HG03469 (cell line): ENCODE measurements at regions not wholly inside any gene's neighbourhood (a gene's known extent, or its start where the extent isn't known, plus 50 kb on each side); places are given as distances from the start of the nearest gene placed in this dataset.

Experiments used
- ATAC-seq: cut with Tn5 transposase; IDR thresholded peaks from one replicate; pipeline ENCODE4 v1.9.1; 2021; ENCODE audit warnings: mild to moderate bottlenecking, moderate library complexity, moderate number of reproducible peaks; ENCODE audit not compliant: unreplicated experiment

DNA sequence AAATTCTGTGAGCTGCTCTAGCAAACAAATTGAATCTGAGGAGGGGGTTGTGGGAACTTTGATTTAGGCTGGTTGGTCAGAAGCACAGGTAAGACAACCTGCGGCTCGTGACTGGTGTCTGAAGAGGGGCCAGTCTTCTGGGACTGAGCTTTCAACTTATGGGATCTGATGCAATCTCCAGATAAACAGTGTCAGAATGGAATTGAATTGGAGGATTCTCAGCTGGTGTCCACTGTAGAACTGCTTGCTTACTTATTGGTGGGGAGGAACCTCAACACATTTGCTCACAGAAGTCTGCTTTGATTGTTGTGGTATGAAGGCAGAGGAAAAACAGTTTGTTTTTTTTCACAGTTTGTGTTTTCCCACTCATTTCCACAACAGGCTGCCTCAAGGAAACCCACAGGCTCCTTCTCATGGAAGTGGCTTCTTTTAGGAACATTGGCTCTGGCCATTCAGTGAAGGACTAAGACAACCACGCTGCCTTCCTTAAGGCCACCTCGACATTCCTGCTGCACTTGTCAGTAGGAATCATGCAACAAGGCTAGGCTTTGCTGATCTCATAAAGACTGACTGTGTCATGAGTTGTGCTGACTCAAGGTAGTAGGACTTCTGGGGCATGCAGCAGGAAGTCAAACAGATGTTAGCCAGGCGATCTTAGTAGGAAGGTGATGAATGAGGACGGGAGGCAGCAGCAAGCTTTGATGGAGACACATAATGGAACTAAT, 104.7 kb downstream of the TSN start:
- ATAC-seq, result no peak

DNA sequence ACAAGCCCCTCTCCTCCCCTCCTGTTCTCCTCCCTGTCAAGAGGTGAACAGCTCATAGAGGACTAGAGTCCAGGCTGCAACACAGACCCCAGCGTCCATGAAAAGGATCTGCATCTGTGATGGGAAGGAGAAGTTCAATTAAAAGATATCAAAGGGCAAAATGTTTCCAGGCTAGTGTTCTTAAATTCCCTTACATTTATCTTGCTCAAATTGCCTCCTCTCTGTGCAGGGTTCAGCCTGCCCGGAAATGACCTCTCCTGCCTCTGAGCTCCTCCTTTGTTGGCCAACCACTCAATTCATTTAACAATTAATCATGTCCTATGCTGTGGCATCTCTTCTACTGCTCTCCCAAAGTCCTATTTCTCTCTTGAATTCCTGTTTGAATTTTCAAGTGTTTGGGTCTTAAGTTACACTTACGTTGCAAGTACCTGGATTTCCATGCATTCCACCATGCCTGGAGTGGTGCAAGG, 105.3 kb downstream of the TSN start:
- ATAC-seq, result no peak

DNA sequence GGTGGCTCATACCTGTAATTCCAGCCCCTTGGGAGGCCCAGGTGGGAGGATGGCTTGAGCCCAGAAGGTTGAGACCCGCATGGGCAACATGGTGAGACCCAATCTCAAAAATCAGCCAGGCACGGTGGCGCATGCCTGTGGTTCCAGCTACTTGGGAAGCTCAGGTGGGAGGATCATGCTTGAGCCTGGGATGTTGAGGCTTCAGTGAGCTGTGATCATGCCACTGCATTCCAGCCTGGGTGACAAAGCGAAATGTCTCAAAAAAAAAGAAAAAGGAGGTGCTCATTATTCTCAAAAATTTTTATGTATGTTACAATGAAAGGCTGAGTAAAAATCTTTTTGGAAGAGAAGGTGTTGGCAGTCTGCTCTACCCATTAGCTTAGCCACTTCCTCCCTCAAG, 106.8 kb downstream of the TSN start:
- ATAC-seq, result no peak

DNA sequence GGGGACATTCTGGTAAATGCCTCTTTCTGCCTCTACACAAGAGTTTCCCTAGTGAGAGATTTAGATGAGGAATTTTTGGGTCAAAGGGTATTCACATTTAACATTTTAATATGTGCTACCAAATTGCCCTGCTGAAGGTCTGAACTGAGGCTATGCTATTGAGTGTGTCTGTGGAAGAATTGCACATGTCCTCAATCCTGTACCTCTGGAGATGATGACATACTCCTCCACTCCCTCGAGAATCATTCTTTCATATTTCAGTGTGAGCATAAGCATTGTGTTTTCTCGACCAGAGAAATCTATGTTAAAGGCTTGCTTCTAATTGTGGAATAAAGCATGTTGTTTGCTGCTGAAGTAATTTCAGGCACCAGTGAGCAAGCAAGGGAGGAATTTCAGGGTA, 110.5 kb downstream of the TSN start:
- ATAC-seq, result no peak

DNA sequence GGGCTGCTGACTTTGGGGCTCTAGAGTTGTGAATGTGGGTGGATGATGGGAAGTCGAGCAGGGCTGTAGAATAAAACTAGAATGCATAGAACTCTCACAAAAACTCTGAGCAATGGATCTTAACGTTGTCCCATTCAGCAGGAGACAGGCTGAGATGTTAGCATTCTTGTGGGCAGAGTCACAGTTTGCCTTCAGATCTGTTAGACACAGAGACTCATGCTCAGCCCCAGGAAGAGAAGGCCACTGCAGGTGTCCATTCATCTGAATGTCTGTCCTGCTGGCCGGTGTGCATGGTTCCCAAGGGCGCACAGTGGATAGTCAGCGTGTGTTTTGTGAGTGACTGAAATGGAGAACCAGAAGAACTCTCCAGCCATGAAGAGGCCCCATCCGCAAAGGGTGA, 111.3 kb downstream of the TSN start:
- no peak for ATAC-seq

DNA sequence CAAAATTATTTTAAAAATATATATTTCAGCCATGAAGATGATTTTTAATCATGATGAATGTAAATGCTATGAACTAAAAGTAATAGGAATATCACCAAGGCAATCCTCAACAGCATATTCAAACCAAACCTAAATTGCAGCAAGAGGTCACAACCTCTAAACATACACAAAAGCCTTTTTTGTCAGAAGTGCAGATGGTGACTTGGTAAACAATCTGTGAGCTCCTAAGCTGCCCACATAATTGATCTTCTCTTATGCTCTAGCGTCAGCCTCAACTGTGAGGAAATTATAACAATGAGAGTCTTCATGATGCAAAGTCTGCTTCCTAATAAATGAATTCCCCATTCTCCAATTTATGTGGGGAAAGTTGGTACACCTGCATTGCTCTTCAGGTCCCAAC, 113.2 kb downstream of the TSN start:
- ATAC-seq, result no peak

DNA sequence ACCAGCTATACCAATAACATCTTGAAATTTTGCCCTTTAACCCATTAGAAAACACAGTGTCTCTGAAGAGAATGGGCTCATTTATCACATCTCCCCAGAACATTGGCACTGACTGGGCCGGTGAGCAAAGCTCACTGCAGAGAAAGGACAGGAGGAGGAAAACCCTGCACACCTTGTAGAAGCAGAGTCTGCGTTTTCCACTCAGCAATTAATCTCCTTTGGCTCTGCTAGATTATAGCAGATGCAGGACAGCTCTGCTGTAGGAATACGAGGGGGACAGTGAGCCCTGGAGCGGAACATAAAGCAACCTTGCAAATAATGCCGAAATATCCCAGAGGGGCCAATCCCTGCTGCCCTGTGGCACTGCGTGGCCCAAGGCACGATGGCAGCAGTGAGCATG, 113.9 kb downstream of the TSN start:
- no peak for ATAC-seq

DNA sequence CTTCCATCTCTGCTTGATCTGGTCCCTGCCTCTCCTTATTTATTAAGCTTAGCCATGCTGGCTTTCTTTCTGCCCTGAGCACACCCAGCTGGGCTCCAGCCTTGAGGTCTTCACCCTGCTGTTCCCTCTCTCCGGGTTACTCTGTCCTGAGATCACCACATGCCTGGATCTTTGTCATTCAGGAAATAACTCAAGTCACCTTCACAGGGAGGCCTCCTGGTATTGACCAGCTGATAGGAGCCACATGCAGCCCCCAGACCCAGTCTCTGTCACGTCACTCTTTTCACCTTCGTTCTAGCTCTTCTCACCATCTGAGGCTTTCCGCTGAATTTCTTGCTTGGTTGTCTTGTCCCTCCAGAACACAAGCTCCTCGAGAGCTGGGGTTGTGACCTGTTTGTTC, 114.4 kb downstream of the TSN start:
- no peak for ATAC-seq

DNA sequence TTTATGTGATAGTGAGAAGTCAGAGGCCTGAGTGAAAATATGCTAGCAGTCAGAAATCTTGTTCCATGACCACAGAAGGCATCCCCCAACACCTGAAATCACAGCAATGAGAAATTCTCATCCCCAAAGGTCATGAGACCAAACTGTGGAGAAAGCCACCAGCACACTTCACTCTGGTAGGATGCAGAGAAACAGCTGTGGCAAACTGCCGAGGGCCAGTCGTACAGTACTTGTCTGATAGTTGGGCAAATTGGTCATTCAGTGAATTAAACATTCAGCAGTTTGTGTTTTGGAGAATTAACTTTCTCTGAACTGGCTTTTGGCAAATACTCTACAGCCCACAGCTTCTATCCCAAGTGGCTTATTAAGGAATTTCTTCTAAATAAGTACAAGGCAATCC, 117.2 kb downstream of the TSN start:
- no peak for ATAC-seq

DNA sequence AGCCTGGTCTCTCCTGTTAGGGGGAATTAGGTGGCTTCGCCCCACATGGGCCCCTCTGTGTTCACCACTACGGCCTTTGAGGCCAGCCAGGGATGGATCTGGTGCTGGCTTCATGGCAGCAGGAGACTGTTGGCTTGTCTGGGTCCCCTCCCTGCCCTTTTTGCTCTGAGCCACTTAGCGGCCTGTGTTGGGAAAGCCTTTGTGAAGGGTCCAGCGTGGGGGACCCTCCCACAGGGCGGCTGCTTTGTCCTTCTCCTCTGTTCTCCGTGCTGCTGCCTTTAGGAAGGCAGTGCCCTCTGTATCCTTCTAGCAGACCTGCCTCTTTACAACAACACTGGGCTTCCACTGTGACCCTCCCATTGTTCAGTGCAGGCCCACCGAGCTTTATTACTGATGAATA, 118.4 kb downstream of the TSN start:
- ATAC-seq, result no peak

DNA sequence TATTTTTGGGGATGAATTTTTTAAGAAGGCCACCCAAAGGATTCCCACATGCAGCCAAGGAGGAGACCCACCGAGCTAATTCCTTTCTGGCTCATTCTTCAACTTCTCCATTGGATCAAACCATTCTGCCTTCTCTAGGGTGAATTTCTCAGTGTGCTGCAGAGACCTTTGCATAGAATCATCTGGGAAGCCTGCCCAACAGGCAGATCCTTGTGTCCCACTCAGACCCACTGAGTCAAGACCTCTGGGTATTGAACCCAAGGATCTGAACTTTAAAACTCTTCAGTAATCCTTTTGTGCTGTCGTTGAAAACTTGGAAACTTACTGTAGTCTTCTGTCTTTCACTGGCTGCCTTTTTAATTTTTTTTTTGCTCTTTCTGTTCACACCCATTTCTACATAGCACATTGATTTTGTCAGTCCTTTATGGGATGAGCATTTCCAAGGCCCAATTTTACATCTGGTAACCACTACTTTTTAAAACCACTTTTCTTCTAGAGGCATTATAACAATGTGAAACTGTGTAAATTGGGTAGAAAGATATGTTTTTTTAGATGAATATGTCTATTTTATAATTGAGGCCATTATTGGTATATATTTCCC, 120.2 kb downstream of the TSN start:
- ATAC-seq, result no peak

DNA sequence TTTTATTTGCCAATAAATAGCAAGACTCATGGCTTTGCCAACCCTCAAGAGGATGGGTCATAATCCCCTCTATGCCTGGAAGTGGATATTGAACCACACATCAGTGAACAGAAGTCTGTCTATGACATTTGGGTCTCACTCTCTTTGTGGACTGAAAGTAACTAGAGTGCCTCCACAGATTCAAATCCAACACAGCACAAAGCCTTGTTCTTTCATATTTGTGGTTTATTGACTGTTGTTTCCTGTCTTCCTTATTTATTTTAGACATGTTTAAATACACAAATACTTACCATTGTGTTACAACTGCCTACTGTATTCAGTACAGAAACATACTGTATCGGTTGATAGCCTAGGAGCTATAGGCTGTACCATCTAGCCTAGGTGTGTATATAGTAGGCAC, 121.9 kb downstream of the TSN start:
- no peak for ATAC-seq

DNA sequence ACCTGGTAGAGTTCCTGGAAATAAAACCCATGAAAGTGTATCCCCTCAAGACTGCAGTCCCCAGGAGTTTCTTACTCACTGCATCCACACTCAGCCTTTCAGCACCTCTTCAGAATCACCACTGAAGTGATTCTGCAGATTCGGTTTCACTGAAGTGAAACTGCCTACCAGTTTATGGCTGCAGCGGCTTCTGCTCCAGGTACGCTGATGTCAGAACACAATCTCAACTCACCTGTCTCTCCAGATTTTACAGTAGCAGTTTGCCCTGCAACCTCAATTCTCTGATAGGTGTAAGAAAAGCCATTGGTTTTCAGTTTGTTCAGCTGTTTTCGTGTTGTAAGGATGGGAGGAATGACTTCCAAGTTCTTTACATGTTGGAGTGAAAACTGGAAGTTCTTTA, 124.8 kb downstream of the TSN start:
- ATAC-seq, result no peak

DNA sequence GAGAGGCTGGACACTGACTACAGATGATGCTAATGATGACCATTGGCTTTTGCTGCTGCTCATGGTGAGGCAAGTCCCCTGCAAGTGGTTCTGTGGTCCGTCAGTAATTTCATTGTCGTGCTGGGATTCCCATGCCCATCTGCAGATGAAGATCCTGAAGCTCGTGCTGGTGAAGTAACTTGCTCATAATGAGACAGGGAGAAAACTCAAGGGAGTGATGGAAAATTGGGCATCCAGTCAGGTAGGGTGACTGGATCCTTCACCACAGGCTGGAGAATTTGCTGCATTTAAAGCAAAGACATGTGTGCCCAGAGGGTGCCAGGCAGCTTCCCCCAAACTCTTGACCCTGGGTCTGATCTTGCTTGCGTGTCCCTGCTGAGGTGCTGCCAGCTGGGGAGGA, 125.6 kb downstream of the TSN start:
- no peak for ATAC-seq

DNA sequence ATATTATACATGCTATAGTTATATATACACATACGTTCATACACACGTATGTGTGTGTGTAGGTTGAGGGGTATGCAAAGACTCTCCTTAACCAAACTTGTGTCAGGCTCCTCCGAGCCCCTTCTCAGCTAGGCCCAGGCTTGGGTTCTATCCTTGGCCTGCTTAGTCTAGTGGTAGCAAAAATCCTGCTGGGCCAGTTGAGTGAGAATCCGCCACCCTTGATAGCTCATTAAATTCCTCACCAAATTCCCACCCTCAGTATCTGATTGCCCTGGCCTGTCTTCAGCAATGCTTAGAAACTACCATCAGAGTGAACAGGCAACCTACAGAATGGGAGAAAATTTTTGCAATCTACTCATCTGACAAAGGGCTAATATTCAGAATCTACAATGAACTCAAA, 126.5 kb downstream of the TSN start:
- no peak for ATAC-seq

DNA sequence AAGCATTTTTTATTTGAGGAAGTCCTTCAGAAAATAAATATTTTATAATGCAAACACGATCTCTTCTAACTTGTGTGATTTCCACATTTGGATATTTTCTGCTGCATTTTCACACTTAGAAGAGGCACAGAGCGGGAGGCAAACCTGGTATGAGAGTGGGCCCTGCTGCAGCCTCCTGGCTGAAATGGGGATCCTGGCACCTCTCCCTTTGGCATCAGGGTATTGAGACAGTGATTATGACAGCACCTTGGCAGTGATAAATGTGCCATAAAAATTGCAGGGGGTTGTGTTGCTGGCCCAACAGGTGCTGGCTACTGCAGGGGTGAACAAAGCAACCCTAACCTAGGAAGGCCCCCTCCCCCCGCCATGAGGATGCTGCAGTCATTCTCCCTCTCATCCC, 128.6 kb downstream of the TSN start:
- ATAC-seq, result no peak

DNA sequence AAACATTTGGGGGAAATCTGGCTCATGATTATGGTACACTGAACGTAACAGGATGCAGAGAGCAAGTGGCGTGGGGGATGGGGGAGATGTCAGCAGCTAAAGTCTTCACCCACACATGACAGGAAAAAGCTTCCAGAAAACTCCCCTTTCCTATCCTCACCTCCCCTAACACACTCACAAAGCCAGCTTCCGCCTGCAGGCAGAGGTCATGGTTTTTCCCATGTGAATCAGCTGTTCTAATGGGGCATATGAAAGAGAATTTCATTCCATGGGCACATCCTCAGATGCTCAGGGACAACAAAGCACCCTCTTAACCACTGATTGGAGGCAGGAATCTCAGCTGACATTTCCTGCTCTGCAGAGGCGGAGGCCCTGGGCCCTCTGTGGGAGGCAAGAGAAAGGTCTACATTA, 129.1 kb downstream of the TSN start:
- no peak for ATAC-seq

DNA sequence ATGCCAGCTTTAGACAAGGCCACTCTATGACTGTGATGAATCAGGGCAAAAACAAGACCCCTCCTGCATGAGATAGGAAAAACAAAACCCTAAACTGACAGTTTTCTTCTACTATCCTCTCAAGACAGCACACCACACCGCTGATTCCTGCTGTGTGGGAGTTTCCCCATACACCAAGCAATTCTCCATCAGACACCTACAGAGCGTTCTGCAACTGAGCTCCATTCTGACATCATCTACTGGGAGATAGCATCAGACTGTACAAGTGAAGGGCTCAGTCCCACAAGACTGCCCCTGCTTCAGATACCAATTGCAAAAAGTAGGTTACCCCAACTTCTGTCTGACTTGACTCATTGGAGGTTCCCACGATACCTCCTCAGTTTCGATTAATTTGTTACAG, 130.6 kb downstream of the TSN start:
- ATAC-seq, result no peak

DNA sequence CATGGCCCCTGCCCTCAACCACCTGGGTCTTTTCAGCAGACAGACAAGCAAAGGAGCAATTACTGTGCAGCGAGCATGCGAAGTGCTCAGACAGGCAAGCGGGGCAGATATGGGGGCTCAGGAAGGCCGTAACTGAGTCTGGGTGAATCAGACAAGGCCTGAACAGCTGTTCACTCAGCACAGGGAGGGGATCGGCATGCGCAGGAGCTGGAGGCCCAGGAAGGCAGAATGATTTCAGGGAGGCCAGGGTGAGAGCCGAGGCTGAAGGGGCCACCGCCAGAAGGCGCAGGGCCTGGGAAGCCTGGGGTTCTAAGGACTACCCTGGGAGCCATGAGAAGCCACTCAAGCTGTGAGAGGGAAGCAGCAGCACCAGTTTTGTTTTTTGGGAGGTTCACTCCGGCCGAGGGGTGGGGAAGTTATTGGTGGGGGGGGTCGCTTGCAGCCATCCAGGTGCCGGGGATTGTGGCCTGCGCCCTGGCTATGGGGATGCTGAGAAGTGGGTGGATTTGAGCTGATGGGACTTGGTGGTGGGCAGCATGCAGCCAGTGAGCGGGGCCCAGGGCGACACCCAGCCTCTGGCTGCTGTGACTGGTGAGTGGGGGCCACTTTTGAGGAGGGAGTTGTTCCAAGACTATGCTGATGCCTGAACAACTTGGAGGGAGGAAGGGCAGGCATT, 132.2 kb downstream of the TSN start:
- no peak for ATAC-seq

DNA sequence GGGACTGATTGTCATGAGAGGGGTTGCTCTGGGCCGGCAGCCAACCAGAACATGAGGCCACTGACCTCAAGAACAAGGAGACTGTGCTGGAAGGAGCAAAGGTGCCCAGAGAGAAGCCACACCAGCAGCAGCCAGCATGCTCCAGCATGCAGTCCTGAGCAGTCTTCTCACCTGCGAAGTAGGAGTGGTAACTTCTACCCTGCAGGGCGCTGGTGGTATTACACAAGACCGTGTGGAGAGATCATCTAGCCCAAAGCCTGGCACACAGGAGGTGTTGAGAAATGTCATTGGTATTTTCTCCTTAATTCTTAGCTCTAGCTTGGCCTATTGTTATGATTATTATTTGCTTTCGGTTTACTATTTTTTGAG, 132.7 kb downstream of the TSN start:
- peak; percentile 84 for ATAC-seq

DNA sequence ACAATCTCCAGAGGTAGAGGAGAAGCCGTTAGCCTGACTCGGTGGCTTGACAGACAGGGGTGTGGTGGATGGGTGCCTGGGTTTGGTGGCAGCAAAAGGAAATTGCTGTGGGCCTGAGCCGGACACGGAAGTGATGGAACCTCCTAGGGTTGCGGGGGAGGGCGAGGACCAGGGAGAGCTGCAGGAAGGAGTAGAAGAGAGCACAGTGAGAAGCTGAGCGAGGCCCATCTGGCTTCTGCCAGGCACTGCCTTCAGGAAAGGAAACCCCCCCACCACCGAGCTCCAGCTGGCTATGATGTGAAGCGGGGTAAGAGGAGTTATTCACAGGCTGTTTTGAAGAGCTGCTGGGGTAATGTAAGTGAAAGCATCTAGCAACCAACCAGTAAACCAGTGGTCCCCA, 134.6 kb downstream of the TSN start:
- ATAC-seq, result no peak
